ENCODE measurements at regions not wholly inside any gene's neighbourhood (a gene's known extent, or its start where the extent isn't known, plus 50 kb on each side); places are given as distances from the start of the nearest gene placed in this dataset.
"Not testable (repeated sequence)": the region's sequence is repeated elsewhere in the genome, so short reads cannot be mapped to it uniquely, and the experiment has no call there.

DNA sequence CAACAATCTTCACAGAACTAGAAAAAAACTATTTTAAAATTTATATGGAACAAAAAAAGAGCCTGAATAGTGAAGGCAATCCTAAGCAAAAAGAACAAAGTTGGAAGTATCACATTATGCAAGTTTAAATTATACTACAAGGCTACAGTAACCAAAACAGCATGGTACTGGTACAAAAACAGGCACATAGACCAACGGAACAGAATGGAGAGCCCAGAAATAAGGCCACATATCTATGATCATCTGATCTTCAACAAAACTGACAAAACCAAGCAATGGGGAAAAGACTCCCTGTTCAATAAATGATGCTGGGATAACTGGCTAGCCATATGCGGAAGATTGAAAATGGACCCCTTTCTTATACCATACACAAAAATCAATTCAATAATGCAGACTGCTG lies 74.4 kb upstream of the RTN4 start:
- not testable (repeated sequence) for H3K9me2 ChIP-seq (replicated peaks; ENCODE audit: low read depth, low read length); H4K20me1 ChIP-seq (ENCODE audit: insufficient read depth, low read length, poor library complexity, severe bottlenecking); H2AFZ ChIP-seq (ENCODE audit: low read length); H3K79me2 ChIP-seq (ENCODE audit: insufficient read depth, low read length); H3K27me3 ChIP-seq (ENCODE audit: insufficient read depth, low read length, poor library complexity, severe bottlenecking); H3K36me3 ChIP-seq (ENCODE audit: insufficient read depth, low read length); H3K9me3 ChIP-seq (ENCODE audit: insufficient read depth, low read depth, low read length); H3F3A ChIP-seq (ENCODE audit: low read depth); H3K9ac ChIP-seq (ENCODE audit: low read depth, low read length, poor library complexity, severe bottlenecking); H3K4me2 ChIP-seq (ENCODE audit: low read depth, low read length, poor library complexity, severe bottlenecking); H3K4me3 ChIP-seq (ENCODE audit: low read length, poor library complexity, severe bottlenecking)
- peaks cover 19% of the 10 kb centered on the region for H3K4me1 ChIP-seq (ENCODE audit: insufficient read depth, low read length, poor library complexity, severe bottlenecking)

DNA sequence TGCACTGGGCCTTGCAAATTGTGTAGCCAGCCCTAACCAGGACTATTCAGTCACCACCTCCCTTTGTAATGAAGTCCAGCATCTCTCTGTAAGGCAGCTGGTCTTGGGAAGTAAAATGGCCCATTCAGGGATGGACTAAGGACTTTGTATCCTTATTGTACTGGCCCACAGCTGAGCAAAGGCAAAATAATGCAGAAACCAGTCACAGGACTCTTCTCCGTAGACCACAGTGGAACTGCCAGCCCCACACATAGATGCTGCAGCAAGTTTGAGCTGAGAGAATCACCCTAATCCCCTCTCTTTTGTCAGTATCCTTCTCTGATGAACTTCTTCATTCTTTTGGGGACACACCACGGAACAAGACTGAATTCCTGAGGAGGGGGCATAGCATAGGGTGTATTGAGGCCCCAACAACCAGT lies 73.6 kb upstream of the RTN4 start:
- H3K27me3 ChIP-seq (ENCODE audit: insufficient read depth, low read length, poor library complexity, severe bottlenecking), result no peaks in the 10 kb centered on the region
- TF ChIP-seq, protein P1, sequence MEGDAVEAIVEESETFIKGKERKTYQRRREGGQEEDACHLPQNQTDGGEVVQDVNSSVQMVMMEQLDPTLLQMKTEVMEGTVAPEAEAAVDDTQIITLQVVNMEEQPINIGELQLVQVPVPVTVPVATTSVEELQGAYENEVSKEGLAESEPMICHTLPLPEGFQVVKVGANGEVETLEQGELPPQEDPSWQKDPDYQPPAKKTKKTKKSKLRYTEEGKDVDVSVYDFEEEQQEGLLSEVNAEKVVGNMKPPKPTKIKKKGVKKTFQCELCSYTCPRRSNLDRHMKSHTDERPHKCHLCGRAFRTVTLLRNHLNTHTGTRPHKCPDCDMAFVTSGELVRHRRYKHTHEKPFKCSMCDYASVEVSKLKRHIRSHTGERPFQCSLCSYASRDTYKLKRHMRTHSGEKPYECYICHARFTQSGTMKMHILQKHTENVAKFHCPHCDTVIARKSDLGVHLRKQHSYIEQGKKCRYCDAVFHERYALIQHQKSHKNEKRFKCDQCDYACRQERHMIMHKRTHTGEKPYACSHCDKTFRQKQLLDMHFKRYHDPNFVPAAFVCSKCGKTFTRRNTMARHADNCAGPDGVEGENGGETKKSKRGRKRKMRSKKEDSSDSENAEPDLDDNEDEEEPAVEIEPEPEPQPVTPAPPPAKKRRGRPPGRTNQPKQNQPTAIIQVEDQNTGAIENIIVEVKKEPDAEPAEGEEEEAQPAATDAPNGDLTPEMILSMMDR (conservative IDR thresholded peaks at IDR 0.05; ENCODE audit: low read length), result no peak
- TF ChIP-seq EZH2phosphoT487 (IDR thresholded peaks at IDR 0.05; ENCODE audit: borderline replicate concordance), result no peak

DNA sequence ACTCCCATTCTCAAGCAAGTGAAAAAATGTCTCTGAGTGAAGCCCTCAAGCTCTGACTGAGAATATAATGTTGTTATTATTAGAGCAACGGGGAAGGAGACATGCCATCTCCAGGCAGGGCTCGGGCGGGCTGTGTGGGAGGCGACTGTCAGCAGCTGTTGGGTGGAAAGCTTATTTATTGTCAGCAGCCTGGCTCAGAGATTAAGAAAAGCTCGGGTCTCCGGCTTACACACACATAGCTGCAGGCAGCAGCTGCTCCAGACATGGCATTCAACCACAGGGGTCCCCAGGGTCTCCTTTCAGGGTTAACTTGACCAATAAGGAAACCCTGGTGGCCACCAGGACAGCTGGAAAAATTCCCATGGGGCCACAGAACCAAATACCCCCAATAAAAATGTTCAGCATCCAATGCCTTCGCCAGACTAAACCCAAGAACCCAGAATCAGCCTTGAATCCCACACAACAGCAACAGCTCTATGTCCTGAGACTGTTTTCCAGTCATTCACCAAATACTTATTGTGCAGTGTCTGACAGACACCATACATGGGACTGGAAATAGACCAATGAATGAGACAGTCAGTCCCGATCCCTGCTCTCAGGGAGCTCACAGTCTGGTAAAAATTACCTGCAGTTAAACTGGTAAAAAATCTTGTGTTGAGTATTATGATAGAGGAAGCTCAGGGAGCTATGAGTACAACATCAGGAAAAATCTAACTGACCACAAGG lies 70.5 kb upstream of the RTN4 start:
- no peak for TF ChIP-seq EZH2phosphoT487 (IDR thresholded peaks at IDR 0.05; ENCODE audit: borderline replicate concordance)
- Histone ChIP-seq H3K9me2 (replicated peaks; ENCODE audit: low read depth, low read length) (no peaks in the 10 kb centered on the region), H4K20me1 (ENCODE audit: insufficient read depth, low read length, poor library complexity, severe bottlenecking) (no peaks in the 10 kb centered on the region), H3K9ac (ENCODE audit: low read depth, low read length, poor library complexity, severe bottlenecking) (peak overlapping the region; percentile 46), H3K27me3 (ENCODE audit: insufficient read depth, low read length, poor library complexity, severe bottlenecking) (no peaks in the 10 kb centered on the region), H3K4me1 (ENCODE audit: insufficient read depth, low read length, poor library complexity, severe bottlenecking) (peaks cover 44% of the 10 kb centered on the region), H3K9me3 (ENCODE audit: insufficient read depth, low read depth, low read length) (no peaks in the 10 kb centered on the region), H3K4me2 (ENCODE audit: low read depth, low read length, poor library complexity, severe bottlenecking) (peak overlapping the region; percentile 26), H3K79me2 (ENCODE audit: insufficient read depth, low read length) (no peaks in the 10 kb centered on the region), H3K4me3 (ENCODE audit: low read length, poor library complexity, severe bottlenecking) (peak overlapping the region; percentile 19), H3K36me3 (ENCODE audit: insufficient read depth, low read length) (no peaks in the 10 kb centered on the region), H2AFZ (ENCODE audit: low read length) (peak overlapping the region; percentile 47), H3F3A (ENCODE audit: low read depth) (no peaks in the 10 kb centered on the region)

More for the DNA sequence above, 73.6 kb upstream of the RTN4 start:
- H3K4me2 ChIP-seq (ENCODE audit: low read depth, low read length, poor library complexity, severe bottlenecking), result no peak overlapping the region
- H3K79me2 ChIP-seq (ENCODE audit: insufficient read depth, low read length), result no peaks in the 10 kb centered on the region
- H3K36me3 ChIP-seq (ENCODE audit: insufficient read depth, low read length), result no peaks in the 10 kb centered on the region
- H3K4me1 ChIP-seq (ENCODE audit: insufficient read depth, low read length, poor library complexity, severe bottlenecking), result peaks cover 27% of the 10 kb centered on the region
- H3K4me3 ChIP-seq (ENCODE audit: low read length, poor library complexity, severe bottlenecking), result no peak overlapping the region
- H3F3A ChIP-seq (ENCODE audit: low read depth), result no peaks in the 10 kb centered on the region
- H4K20me1 ChIP-seq (ENCODE audit: insufficient read depth, low read length, poor library complexity, severe bottlenecking), result no peaks in the 10 kb centered on the region
- no peak overlapping the region for H2AFZ ChIP-seq (ENCODE audit: low read length)
- no peaks in the 10 kb centered on the region for H3K9me2 ChIP-seq (replicated peaks; ENCODE audit: low read depth, low read length)
- H3K9me3 ChIP-seq (ENCODE audit: insufficient read depth, low read depth, low read length), result no peaks in the 10 kb centered on the region
- H3K9ac ChIP-seq (ENCODE audit: low read depth, low read length, poor library complexity, severe bottlenecking), result no peak overlapping the region

DNA sequence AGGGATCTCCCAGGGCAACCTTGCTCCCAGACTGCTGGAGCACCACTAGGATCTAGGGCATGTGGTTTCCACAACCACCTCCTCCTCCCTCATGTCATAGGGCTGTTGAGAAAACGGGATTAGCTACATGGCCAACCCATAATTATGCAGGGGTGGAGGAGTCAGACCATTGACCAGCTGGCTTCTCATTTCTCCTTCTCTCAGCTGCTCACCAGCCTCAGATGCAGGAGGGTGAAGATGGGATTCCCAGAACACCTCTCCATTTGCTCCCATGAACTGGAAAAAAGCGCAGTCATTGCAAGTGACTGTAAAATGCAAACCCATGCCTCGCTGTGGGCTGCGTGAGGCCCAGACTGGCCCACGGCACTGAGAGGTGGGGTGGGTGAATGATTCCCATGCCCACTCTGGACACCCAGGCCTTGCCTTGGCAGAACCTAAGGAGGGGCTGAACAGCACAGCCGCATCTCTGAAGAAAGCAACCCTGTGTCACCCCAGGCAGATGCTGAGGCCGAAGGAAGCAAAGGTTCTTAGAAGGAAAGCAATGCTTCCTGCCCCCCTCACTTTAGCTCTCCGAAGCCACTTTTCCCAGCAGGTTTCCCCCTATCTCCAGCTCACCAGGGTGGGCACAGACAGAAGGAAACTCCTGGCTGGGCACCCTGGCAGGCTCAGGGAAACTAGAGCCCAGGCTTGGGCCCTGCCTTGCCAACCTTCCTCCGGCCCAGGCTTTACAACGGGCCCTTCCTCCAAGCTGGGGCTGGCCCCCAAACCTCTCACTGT lies 69.6 kb upstream of the RTN4 start:
- no peaks in the 10 kb centered on the region for H4K20me1 ChIP-seq (ENCODE audit: insufficient read depth, low read length, poor library complexity, severe bottlenecking)
- no peaks in the 10 kb centered on the region for H3K79me2 ChIP-seq (ENCODE audit: insufficient read depth, low read length)
- no peaks in the 10 kb centered on the region for H3K9me3 ChIP-seq (ENCODE audit: insufficient read depth, low read depth, low read length)
- H3K4me3 ChIP-seq (ENCODE audit: low read length, poor library complexity, severe bottlenecking), result peak overlapping the region; percentile 19
- no peaks in the 10 kb centered on the region for H3F3A ChIP-seq (ENCODE audit: low read depth)
- no peak for TF ChIP-seq EZH2phosphoT487 (IDR thresholded peaks at IDR 0.05; ENCODE audit: borderline replicate concordance)
- TF ChIP-seq, protein P1 (conservative IDR thresholded peaks at IDR 0.05; ENCODE audit: low read length), result no peak
- H3K9ac ChIP-seq (ENCODE audit: low read depth, low read length, poor library complexity, severe bottlenecking), result peak overlapping the region; percentile 46
- H3K9me2 ChIP-seq (replicated peaks; ENCODE audit: low read depth, low read length), result no peaks in the 10 kb centered on the region
- peak overlapping the region; percentile 26 for H3K4me2 ChIP-seq (ENCODE audit: low read depth, low read length, poor library complexity, severe bottlenecking)
- H3K27me3 ChIP-seq (ENCODE audit: insufficient read depth, low read length, poor library complexity, severe bottlenecking), result no peaks in the 10 kb centered on the region
- H2AFZ ChIP-seq (ENCODE audit: low read length), result peak overlapping the region; percentile 47
- no peaks in the 10 kb centered on the region for H3K36me3 ChIP-seq (ENCODE audit: insufficient read depth, low read length)
- peaks cover 53% of the 10 kb centered on the region for H3K4me1 ChIP-seq (ENCODE audit: insufficient read depth, low read length, poor library complexity, severe bottlenecking)
